ENCODE measurements at regions not wholly inside any gene's neighbourhood (a gene's known extent, or its start where the extent isn't known, plus 50 kb on each side); places are given as distances from the start of the nearest gene placed in this dataset.

- TF ChIP-seq CTCF (IDR thresholded peaks at IDR 0.05; ENCODE audit: poor library complexity) (no peak), EZH2phosphoT487 (IDR thresholded peaks at IDR 0.05; ENCODE audit: low read depth, severe bottlenecking, unreplicated experiment) (no peak), EZH2 (IDR thresholded peaks at IDR 0.05; ENCODE audit: borderline replicate concordance) (no peak)
Observed at GRCh38 chr4:176872461-176872860, 79.7 kb upstream of the VEGFC start.

All from hepatocyte (in vitro differentiated cells).